T-cell (primary cell): ENCODE measurements at regions not wholly inside any gene's neighbourhood (a gene's known extent, or its start where the extent isn't known, plus 50 kb on each side); places are given as distances from the start of the nearest gene placed in this dataset.

ENCODE experiments used
- ATAC-seq, 4 experiments: fragments of 200-7000 bp in 3 of 4; fragments of 150-1000 bp in 1 of 4; cut with Tn5 transposase; replicated peaks in 1 of 4; 1 replicate in 3 of 4; 2 replicates in 1 of 4; pipeline ENCODE4 v1.10.0; 2021; ENCODE audit warnings: moderate library complexity in 3 of 4, mild to moderate bottlenecking in 2 of 4, moderate number of reproducible peaks in 1 of 4
- CTCF ChIA-PET, 2 donors: fragments of 300-600 bp; sonication (Branson Sonifier 250); formaldehyde crosslinking; loops; one replicate each; lab custom pipeline; 2022; ENCODE audit warnings: antibody characterized with exemption in 2 of 2; lab: Charles Lee
- POLR2A ChIA-PET, 2 donors: fragments of 300-600 bp; sonication (Branson Sonifier 250); formaldehyde crosslinking; loops; one replicate each; lab custom pipeline; 2022; ENCODE audit warnings: antibody characterized with exemption in 2 of 2; lab: Charles Lee
- DNase-seq, 35 experiments: peaks; one replicate each; pipeline versions ENCODE4 v3.0.0 to v3.0.0-alpha.2; 2013 to 2023
- H3K27ac ChIP-seq: one replicate; pipeline ENCODE4 v1.5.1; 2013; ENCODE audit warnings: low read length
- H3K27me3 ChIP-seq, 2 experiments: replicated peaks in 1 of 2; 1 replicate in 1 of 2; 2 replicates in 1 of 2; pipeline versions ENCODE4 v1.6.1 to v1.7.0; 2013; ENCODE audit warnings: low read length in 1 of 2, mixed read lengths in 1 of 2; ENCODE audit not compliant: control insufficient read depth in 2 of 2, insufficient read depth in 2 of 2; ENCODE audit errors: extremely low read depth in 1 of 2
- H3K36me3 ChIP-seq, 2 donors: 1 replicate in 1 of 2; 2 replicates in 1 of 2; pipeline versions ENCODE4 v1.6.1 to v1.7.0; 2013; ENCODE audit warnings: low read length in 1 of 2; ENCODE audit not compliant: control insufficient read depth in 2 of 2, insufficient read depth in 1 of 2; ENCODE audit errors: extremely low read depth in 1 of 2
- H3K4me1 ChIP-seq, 2 experiments: 1 replicate in 1 of 2; 2 replicates in 1 of 2; pipeline versions ENCODE4 v1.6.1 to v1.7.0; 2013; ENCODE audit warnings: low read length in 2 of 2, mixed read lengths in 1 of 2; ENCODE audit not compliant: insufficient read depth in 2 of 2, control insufficient read depth in 1 of 2; ENCODE audit errors: extremely low read depth in 1 of 2
- H3K4me3 ChIP-seq, 2 donors: 1 replicate in 1 of 2; 2 replicates in 1 of 2; pipeline versions ENCODE4 v1.5.1 to v1.7.0; 2013; ENCODE audit warnings: mild to moderate bottlenecking in 2 of 2, low read length in 1 of 2, moderate library complexity in 1 of 2; ENCODE audit not compliant: control insufficient read depth in 1 of 2; ENCODE audit errors: extremely low read depth in 1 of 2
- H3K9me3 ChIP-seq: 2 replicates; pipeline ENCODE4 v1.7.0; 2013
- H3K27ac Mint-ChIP-seq, 2 donors: one replicate each; pipeline ENCODE4 v1.8.0; 2020 to 2021; ENCODE audit warnings: mild to moderate bottlenecking in 2 of 2, mixed read lengths in 2 of 2
- H3K27me3 Mint-ChIP-seq, 2 donors: one replicate each; pipeline ENCODE4 v1.8.0; 2021 to 2022; ENCODE audit warnings: mixed read lengths in 2 of 2
- H3K36me3 Mint-ChIP-seq: one replicate; pipeline ENCODE4 v1.8.0; 2021; ENCODE audit warnings: mixed read lengths
- H3K4me1 Mint-ChIP-seq, 3 donors: one replicate each; pipeline ENCODE4 v1.8.0; 2020 to 2022; ENCODE audit warnings: mixed read lengths in 3 of 3, mild to moderate bottlenecking in 1 of 3
- H3K4me3 Mint-ChIP-seq, 3 donors: one replicate each; pipeline ENCODE4 v1.8.0; 2020 to 2022; ENCODE audit warnings: mild to moderate bottlenecking in 3 of 3, mixed read lengths in 3 of 3, moderate library complexity in 3 of 3
- H3K9me3 Mint-ChIP-seq, 3 donors: one replicate each; pipeline ENCODE4 v1.8.0; 2020 to 2022; ENCODE audit warnings: mixed read lengths in 3 of 3
- WGBS: methylation state at CpG from one replicate; pipeline ENCODE4 v1.1.5; 2013; ENCODE audit warnings: missing lambda C conversion rate; ENCODE audit not compliant: insufficient coverage; 5-methylcytosine and 5-hydroxymethylcytosine counted together

GRCh38 chr7:109402107-109402506 is 832.4 kb downstream of the DNAJB9 start:
- Mint-ChIP-seq H3K27me3 (no peaks in the 10 kb centered on the region), H3K9me3 (peaks cover 5 to 10% (median 7%) of the 10 kb centered on the region in 3 donors), H3K4me1 (no peaks in the 10 kb centered on the region), H3K4me3 (no peak overlapping the region), H3K36me3 (no peaks in the 10 kb centered on the region), H3K27ac (no peak overlapping the region)
- no CpG with 5 or more reads among the region's 1 CpG for WGBS
- no peaks in the 10 kb centered on the region for H3K36me3 ChIP-seq
- no peaks in the 10 kb centered on the region for H3K27me3 ChIP-seq
- no peak overlapping the region for H3K4me3 ChIP-seq
- no peaks in the 10 kb centered on the region for H3K9me3 ChIP-seq
- no peaks in the 10 kb centered on the region for H3K4me1 ChIP-seq
- POLR2A ChIA-PET = no interaction called here
- DNase-seq = no peak
- no peak overlapping the region for H3K27ac ChIP-seq
- no peak for ATAC-seq
- CTCF ChIA-PET = no interaction called here

GRCh38 chr7:109407756-109408155 is 838.1 kb downstream of the DNAJB9 start:
- CTCF ChIA-PET = no interaction called here
- Mint-ChIP-seq H3K27me3 (no peaks in the 10 kb centered on the region), H3K4me3 (no peak overlapping the region), H3K9me3 (peaks cover 2 to 9% (median 7%) of the 10 kb centered on the region in 3 donors), H3K36me3 (no peaks in the 10 kb centered on the region), H3K27ac (no peak overlapping the region), H3K4me1 (no peaks in the 10 kb centered on the region)
- no peaks in the 10 kb centered on the region for H3K36me3 ChIP-seq
- POLR2A ChIA-PET = no interaction called here
- H3K27me3 ChIP-seq = no peaks in the 10 kb centered on the region
- H3K27ac ChIP-seq = no peak overlapping the region
- H3K4me1 ChIP-seq = no peaks in the 10 kb centered on the region
- no peak overlapping the region for H3K4me3 ChIP-seq
- no peaks in the 10 kb centered on the region for H3K9me3 ChIP-seq
- DNase-seq (no peak), ATAC-seq (no peak)
- 83% methylated on average over 2 of the region's 3 CpGs for WGBS

GRCh38 chr7:109437957-109438356 is 868.3 kb downstream of the DNAJB9 start:
- H3K27me3 ChIP-seq = no peaks in the 10 kb centered on the region
- no peaks in the 10 kb centered on the region for H3K9me3 ChIP-seq
- no peak overlapping the region for H3K27ac ChIP-seq
- no peak overlapping the region for H3K4me3 ChIP-seq
- ATAC-seq (no peak), DNase-seq (no peak)
- Mint-ChIP-seq H3K36me3 (no peaks in the 10 kb centered on the region), H3K27ac (no peak overlapping the region), H3K4me3 (no peak overlapping the region), H3K9me3 (peaks cover 0 to 11% (median 0%) of the 10 kb centered on the region in 3 donors), H3K4me1 (no peaks in the 10 kb centered on the region), H3K27me3 (no peaks in the 10 kb centered on the region)
- 60% methylated on average over 1 of the region's 2 CpGs for WGBS
- no peaks in the 10 kb centered on the region for H3K36me3 ChIP-seq
- no peaks in the 10 kb centered on the region for H3K4me1 ChIP-seq
- CTCF ChIA-PET = no interaction called here
- POLR2A ChIA-PET = no interaction called here

- H3K4me1 Mint-ChIP-seq = no peaks in the 10 kb centered on the region
- no peaks in the 10 kb centered on the region for H3K27me3 Mint-ChIP-seq
- H3K4me3 Mint-ChIP-seq = no peak overlapping the region
- DNase-seq (no peak), ATAC-seq (no peak)
- H3K27me3 ChIP-seq = no peaks in the 10 kb centered on the region
- no peaks in the 10 kb centered on the region for H3K9me3 ChIP-seq
- H3K36me3 Mint-ChIP-seq = no peaks in the 10 kb centered on the region
- WGBS = no CpG with 5 or more reads among the region's 1 CpG
- ChIA-PET POLR2A (no interaction called here), CTCF (no interaction called here)
- H3K9me3 Mint-ChIP-seq = peaks cover 0 to 19% (median 10%) of the 10 kb centered on the region in 3 donors
- H3K4me3 ChIP-seq = no peak overlapping the region
- H3K36me3 ChIP-seq = no peaks in the 10 kb centered on the region
- H3K27ac ChIP-seq = no peak overlapping the region
- no peak overlapping the region for H3K27ac Mint-ChIP-seq
- no peaks in the 10 kb centered on the region for H3K4me1 ChIP-seq
These were observed 880.1 kb downstream of the DNAJB9 start for GRCh38 chr7:109449760-109450159.

GRCh38 chr7:109456116-109456515 is 886.4 kb downstream of the DNAJB9 start:
- H3K27ac ChIP-seq = no peak overlapping the region
- no peaks in the 10 kb centered on the region for H3K9me3 ChIP-seq
- POLR2A ChIA-PET = no interaction called here
- H3K9me3 Mint-ChIP-seq = peaks cover 2 to 14% (median 13%) of the 10 kb centered on the region in 3 donors
- H3K27me3 ChIP-seq = no peaks in the 10 kb centered on the region
- DNase-seq (no peak), ATAC-seq (no peak)
- H3K36me3 ChIP-seq = no peaks in the 10 kb centered on the region
- H3K4me1 ChIP-seq = no peaks in the 10 kb centered on the region
- CTCF ChIA-PET = interaction anchor here in 1 of 2 donors (0.6 kb wide), 1 partner anchor 186 kb away, joined by 9 read pairs; no protein-coding TSS in a partner anchor
- H3K4me1 Mint-ChIP-seq = no peaks in the 10 kb centered on the region
- WGBS = 82% methylated on average over 2 of the region's 3 CpGs
- H3K4me3 Mint-ChIP-seq = no peak overlapping the region
- H3K4me3 ChIP-seq = no peak overlapping the region
- no peaks in the 10 kb centered on the region for H3K27me3 Mint-ChIP-seq
- H3K27ac Mint-ChIP-seq = no peak overlapping the region
- no peaks in the 10 kb centered on the region for H3K36me3 Mint-ChIP-seq

- no peaks in the 10 kb centered on the region for H3K4me1 Mint-ChIP-seq
- no peaks in the 10 kb centered on the region for H3K27me3 ChIP-seq
- ChIA-PET POLR2A (interaction anchor here in 1 of 2 donors (0.6 kb wide), 1 partner anchor 61 kb away, joined by 4 read pairs; no protein-coding TSS in a partner anchor), CTCF (no interaction called here)
- H3K9me3 Mint-ChIP-seq = peaks cover 0 to 3% (median 2%) of the 10 kb centered on the region in 3 donors
- WGBS = no CpG with 5 or more reads among the region's 2 CpGs
- H3K27ac ChIP-seq = no peak overlapping the region
- H3K27ac Mint-ChIP-seq = no peak overlapping the region
- no peaks in the 10 kb centered on the region for H3K4me1 ChIP-seq
- H3K36me3 ChIP-seq = no peaks in the 10 kb centered on the region
- no peak for ATAC-seq
- no peak overlapping the region for H3K4me3 ChIP-seq
- no peaks in the 10 kb centered on the region for H3K36me3 Mint-ChIP-seq
- H3K9me3 ChIP-seq = no peaks in the 10 kb centered on the region
- H3K4me3 Mint-ChIP-seq = no peak overlapping the region
- no peaks in the 10 kb centered on the region for H3K27me3 Mint-ChIP-seq
- DNase-seq = no peak
These were observed 890.6 kb downstream of the DNAJB9 start for GRCh38 chr7:109460296-109460695.

DNA sequence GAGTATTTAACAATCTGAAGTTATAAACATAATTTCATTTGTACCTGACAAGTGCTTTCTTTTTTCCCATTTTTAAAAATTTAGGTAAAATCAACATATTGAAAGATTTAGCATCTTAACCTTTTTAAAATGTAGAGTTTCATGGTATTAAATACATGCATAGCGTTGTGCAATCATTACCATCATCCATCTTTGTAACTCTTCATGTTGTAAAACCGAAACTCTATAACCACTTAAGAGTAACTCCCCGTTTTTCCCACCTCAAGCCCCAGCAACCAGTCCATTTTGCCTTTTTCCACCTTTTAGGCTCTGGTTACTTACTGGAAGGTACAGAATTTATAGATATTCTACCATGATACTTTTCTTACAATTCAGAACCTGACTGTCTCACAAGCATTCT is 892.5 kb downstream of the DNAJB9 start:
- 50% methylated on average over 1 of the region's 3 CpGs for WGBS

More for the DNA sequence above, 892.5 kb downstream of the DNAJB9 start:
- DNase-seq (no peak), ATAC-seq (no peak)
- Mint-ChIP-seq H3K9me3 (peaks cover 2 to 5% (median 3%) of the 10 kb centered on the region in 3 donors), H3K27ac (no peak overlapping the region), H3K36me3 (no peaks in the 10 kb centered on the region), H3K4me1 (no peaks in the 10 kb centered on the region), H3K27me3 (no peaks in the 10 kb centered on the region), H3K4me3 (no peak overlapping the region)
- no peaks in the 10 kb centered on the region for H3K27me3 ChIP-seq
- no peaks in the 10 kb centered on the region for H3K4me1 ChIP-seq
- H3K4me3 ChIP-seq = no peak overlapping the region
- CTCF ChIA-PET = no interaction called here
- POLR2A ChIA-PET = no interaction called here
- H3K9me3 ChIP-seq = no peaks in the 10 kb centered on the region
- H3K36me3 ChIP-seq = no peaks in the 10 kb centered on the region
- H3K27ac ChIP-seq = no peak overlapping the region
